Tibial artery (tissue), 4 donors: ENCODE measurements at regions not wholly inside any gene's neighbourhood (a gene's known extent, or its start where the extent isn't known, plus 50 kb on each side); places are given as distances from the start of the nearest gene placed in this dataset.

Experiments used
- DNase-seq, 2 donors: peaks; one replicate each; pipeline ENCODE4 v3.0.0-alpha.2; 2019
- H3K27ac ChIP-seq, 2 donors: fragments of 200-600 bp; sonication (generic) in 1 of 2; 1 replicate in 1 of 2; 2 replicates in 1 of 2; pipeline ENCODE4 v1.5.1; 2018 to 2019; ENCODE audit warnings: mild to moderate bottlenecking in 1 of 2
- H3K27me3 ChIP-seq, 2 donors: fragments of 200-600 bp; sonication (generic) in 1 of 2; one replicate each; pipeline versions ENCODE4 v1.5.1 to v1.6.0; 2016 to 2019
- H3K36me3 ChIP-seq, 3 donors: fragments of 200-600 bp; sonication (generic) in 2 of 3; one replicate each; pipeline ENCODE4 v1.5.1; 2016 to 2019; ENCODE audit warnings: mild to moderate bottlenecking in 2 of 3
- H3K4me1 ChIP-seq, 4 donors: fragments of 200-600 bp; sonication (generic) in 2 of 4; 1 replicate in 3 of 4; 2 replicates in 1 of 4; pipeline ENCODE4 v1.5.1; 2016 to 2019
- H3K4me3 ChIP-seq, 2 donors: fragments of 200-600 bp; sonication (generic) in 1 of 2; 1 replicate in 1 of 2; 2 replicates in 1 of 2; pipeline ENCODE4 v1.5.1; 2018 to 2019; ENCODE audit warnings: mild to moderate bottlenecking in 2 of 2
- H3K9me3 ChIP-seq, 3 donors: fragments of 200-600 bp; sonication (generic) in 1 of 3; one replicate each; pipeline ENCODE4 v1.5.1; 2016 to 2019
- CTCF ChIP-seq, 2 experiments: fragments of 200-600 bp in 1 of 2; fragments of 450-650 bp in 1 of 2; IDR thresholded peaks; one replicate each; pipeline ENCODE4 v1.5.1; 2017 to 2019; ENCODE audit warnings: antibody characterized with exemption in 2 of 2, mild to moderate bottlenecking in 1 of 2, moderate library complexity in 1 of 2
- intact Hi-C: fragments of 100-400 bp; cut with DNase I; formaldehyde crosslinking; loops from one replicate; pipeline ENCODE4 v1.15.0; 2023; ENCODE audit warnings: low total_unique reads

DNA sequence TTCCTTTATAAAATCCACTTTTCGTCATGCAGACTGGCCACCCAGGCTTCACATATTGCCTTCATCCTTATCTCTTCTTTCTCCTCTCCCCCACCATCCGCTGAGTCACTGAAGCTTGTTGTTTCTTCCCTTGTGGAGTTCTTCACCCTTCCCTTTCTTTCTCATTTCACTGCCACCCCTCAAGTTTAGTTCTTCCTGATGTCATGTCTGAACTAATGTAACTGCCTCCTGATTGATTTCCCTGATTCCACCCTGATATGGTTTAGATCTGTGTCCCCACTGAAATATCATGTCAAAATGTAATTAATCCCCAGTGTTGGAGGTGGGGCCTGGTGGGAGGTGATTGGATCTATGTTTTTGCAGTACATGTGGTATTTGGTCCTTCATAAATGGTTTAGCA lies 151.4 kb downstream of the CPEB2 start:
- Histone ChIP-seq H3K27ac (no peak overlapping the region), H3K4me3 (no peak overlapping the region), H3K27me3 (no peaks in the 10 kb centered on the region), H3K9me3 (no peaks in the 10 kb centered on the region), H3K36me3 (no peaks in the 10 kb centered on the region), H3K4me1 (peaks cover 0 to 20% (median 12%) of the 10 kb centered on the region in 4 donors)
- TF ChIP-seq CTCF (IDR thresholded peaks at IDR 0.05): no peak
- intact Hi-C loops: loop anchor here (10.0 kb wide), 1 partner anchor 159 kb away; no protein-coding TSS in a partner anchor
- DNase-seq: no peak

DNA sequence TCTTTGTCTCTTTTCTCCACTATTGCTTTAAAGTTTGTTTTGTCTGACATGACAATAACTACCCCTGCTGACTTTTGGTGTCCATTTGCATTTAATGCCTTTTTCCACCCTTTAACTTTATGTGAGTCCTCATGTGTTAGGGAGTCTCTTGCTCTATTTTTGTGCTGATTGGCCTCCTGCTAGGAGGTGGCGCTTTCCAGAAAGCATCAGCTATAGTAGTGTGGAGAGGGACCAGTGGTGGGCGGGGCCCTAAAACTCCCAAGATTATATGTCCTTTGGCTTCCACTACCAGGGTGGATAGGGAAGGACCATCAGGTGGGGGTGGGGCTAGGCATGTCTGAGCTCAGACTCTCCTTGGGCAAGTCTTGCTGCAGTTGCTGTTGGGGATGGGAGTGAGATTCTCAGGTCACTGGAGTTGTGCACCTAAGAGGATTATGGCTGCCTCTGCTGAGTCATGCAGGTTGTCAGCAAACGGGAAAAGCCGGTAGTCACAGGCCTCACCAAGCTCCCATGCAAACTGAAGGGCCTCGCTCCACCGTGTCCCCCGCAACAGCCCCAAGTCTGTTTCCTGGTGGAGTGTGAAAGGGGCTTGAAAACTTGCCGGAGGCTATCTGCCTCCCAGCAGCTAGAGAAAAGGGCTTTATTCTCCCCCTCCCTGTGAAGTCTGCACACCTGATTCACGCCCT lies 156.3 kb downstream of the CPEB2 start:
- intact Hi-C loops: loop anchor here (10.0 kb wide), 1 partner anchor 164 kb away; no protein-coding TSS in a partner anchor
- no peaks in the 10 kb centered on the region for H3K9me3 ChIP-seq
- H3K27me3 ChIP-seq: no peaks in the 10 kb centered on the region
- no peak for TF ChIP-seq CTCF (IDR thresholded peaks at IDR 0.05)
- H3K27ac ChIP-seq: no peak overlapping the region
- no peak overlapping the region for H3K4me3 ChIP-seq
- DNase-seq: no peak
- H3K4me1 ChIP-seq: peaks cover 0 to 7% (median 0%) of the 10 kb centered on the region in 4 donors
- H3K36me3 ChIP-seq: no peaks in the 10 kb centered on the region

GRCh38 chr4:15159477-15160019 lies 157.3 kb downstream of the CPEB2 start:
- no peak overlapping the region for H3K4me3 ChIP-seq
- no peaks in the 10 kb centered on the region for H3K9me3 ChIP-seq
- H3K27me3 ChIP-seq: no peaks in the 10 kb centered on the region
- H3K4me1 ChIP-seq: peaks cover 0 to 7% (median 0%) of the 10 kb centered on the region in 4 donors
- TF ChIP-seq CTCF (IDR thresholded peaks at IDR 0.05): no peak
- intact Hi-C loops: loop anchor here (10.0 kb wide), 1 partner anchor 165 kb away; no protein-coding TSS in a partner anchor
- no peak for DNase-seq
- no peaks in the 10 kb centered on the region for H3K36me3 ChIP-seq
- H3K27ac ChIP-seq: no peak overlapping the region

GRCh38 chr4:15161439-15161838 lies 159.2 kb downstream of the CPEB2 start:
- no peak for DNase-seq
- Histone ChIP-seq H3K4me1 (peaks cover 0 to 7% (median 0%) of the 10 kb centered on the region in 4 donors), H3K36me3 (no peaks in the 10 kb centered on the region), H3K27me3 (no peaks in the 10 kb centered on the region), H3K27ac (no peak overlapping the region), H3K4me3 (no peak overlapping the region), H3K9me3 (no peaks in the 10 kb centered on the region)
- no peak for TF ChIP-seq CTCF (IDR thresholded peaks at IDR 0.05)
- intact Hi-C loops: no loop called here

DNA sequence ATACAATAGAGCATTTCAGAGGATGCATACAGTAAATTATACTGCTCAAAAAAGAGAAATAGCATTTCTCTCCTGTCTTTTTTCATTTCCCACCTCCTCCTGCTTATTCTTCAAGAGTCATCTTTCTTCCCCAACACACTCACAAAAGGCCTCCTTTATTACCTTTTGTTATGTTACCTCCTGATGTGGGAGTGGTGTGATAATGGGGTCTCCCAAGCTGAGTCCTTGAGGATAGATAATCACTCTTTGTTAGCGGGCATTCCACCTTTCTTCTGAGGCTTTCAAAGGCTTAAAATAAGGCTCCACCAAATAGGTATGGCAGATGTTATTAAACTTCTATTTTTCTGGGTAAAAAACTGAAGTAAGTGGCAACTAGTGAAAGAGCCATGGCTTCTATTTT lies 159.8 kb downstream of the CPEB2 start:
- intact Hi-C loops: no loop called here
- Histone ChIP-seq H3K27ac (no peak overlapping the region), H3K9me3 (no peaks in the 10 kb centered on the region), H3K4me1 (peaks cover 0 to 7% (median 0%) of the 10 kb centered on the region in 4 donors), H3K27me3 (no peaks in the 10 kb centered on the region), H3K36me3 (no peaks in the 10 kb centered on the region), H3K4me3 (no peak overlapping the region)
- no peak for TF ChIP-seq CTCF (IDR thresholded peaks at IDR 0.05)
- DNase-seq: no peak
